Liver (tissue), 8 donors: ENCODE measurements at regions not wholly inside any gene's neighbourhood (a gene's known extent, or its start where the extent isn't known, plus 50 kb on each side); places are given as distances from the start of the nearest gene placed in this dataset.

Experiments used
- DNase-seq: peaks from one replicate; pipeline ENCODE4 v3.0.0-alpha.2; 2017; ENCODE audit warnings: low spot score
- H3K27ac ChIP-seq, 2 donors: one replicate each; pipeline ENCODE4 v1.7.0; 2013; ENCODE audit warnings: inconsistent platforms in 2 of 2, low read length in 2 of 2, control low read depth in 1 of 2, low read depth in 1 of 2, mild to moderate bottlenecking in 1 of 2
- H3K27me3 ChIP-seq, 4 donors: one replicate each; pipeline versions ENCODE4 v1.6.1 to v1.7.0; 2013; ENCODE audit warnings: low read length in 3 of 4, inconsistent platforms in 1 of 4, mild to moderate bottlenecking in 1 of 4, moderate library complexity in 1 of 4; ENCODE audit not compliant: control insufficient read depth in 4 of 4, insufficient read depth in 4 of 4
- H3K36me3 ChIP-seq, 4 donors: one replicate each; pipeline versions ENCODE4 v1.6.1 to v1.7.0; 2013; ENCODE audit warnings: low read length in 3 of 4, mild to moderate bottlenecking in 3 of 4, low read depth in 1 of 4, moderate library complexity in 1 of 4; ENCODE audit not compliant: control insufficient read depth in 4 of 4, insufficient read depth in 3 of 4
- H3K4me1 ChIP-seq, 4 donors: one replicate each; pipeline versions ENCODE4 v1.6.1 to v1.7.0; 2013; ENCODE audit warnings: low read length in 3 of 4, mild to moderate bottlenecking in 3 of 4, moderate library complexity in 1 of 4; ENCODE audit not compliant: control insufficient read depth in 4 of 4, insufficient read depth in 4 of 4
- H3K4me3 ChIP-seq, 3 donors: one replicate each; pipeline versions ENCODE4 v1.6.1 to v1.7.0; 2013; ENCODE audit warnings: low read length in 3 of 3, control low read depth in 1 of 3, low read depth in 1 of 3, mild to moderate bottlenecking in 1 of 3
- H3K9ac ChIP-seq, 2 donors: one replicate each; pipeline ENCODE4 v1.7.0; 2013; ENCODE audit warnings: low read length in 2 of 2, mild to moderate bottlenecking in 2 of 2, moderate library complexity in 2 of 2, control low read depth in 1 of 2, low read depth in 1 of 2
- H3K9me3 ChIP-seq, 4 donors: one replicate each; pipeline versions ENCODE4 v1.6.1 to v1.7.0; 2013; ENCODE audit warnings: low read length in 3 of 4; ENCODE audit not compliant: control insufficient read depth in 4 of 4
- ATF3 ChIP-seq: IDR thresholded peaks from 2 replicates; pipeline ENCODE4 v1.6.1; 2016; ENCODE audit warnings: antibody characterized with exemption
- CTCF ChIP-seq: fragments of 150-350 bp; IDR thresholded peaks from 2 replicates; pipeline ENCODE4 v1.5.1; 2017; ENCODE audit warnings: improper control_type of control experiment, low read depth, low read length; ENCODE audit not compliant: missing input control
- EGR1 ChIP-seq, 2 donors: IDR thresholded peaks; 2 replicates each; pipeline ENCODE4 v1.6.1; 2016 to 2018; ENCODE audit warnings: antibody characterized with exemption in 2 of 2, low read depth in 2 of 2
- FOXA1 ChIP-seq: IDR thresholded peaks from 2 replicates; pipeline ENCODE4 v1.6.1; 2016; ENCODE audit warnings: antibody characterized with exemption
- HNF4A ChIP-seq, 2 donors: conservative IDR thresholded peaks; 2 replicates each; pipeline ENCODE4 v1.6.1; 2016; ENCODE audit warnings: antibody characterized with exemption in 2 of 2, mild to moderate bottlenecking in 2 of 2
- NR2F2 ChIP-seq: IDR thresholded peaks from 2 replicates; pipeline ENCODE4 v1.6.1; 2016; ENCODE audit warnings: antibody characterized with exemption
- RAD21 ChIP-seq, 2 donors: IDR thresholded peaks; 2 replicates each; pipeline ENCODE4 v1.6.1; 2016; ENCODE audit warnings: antibody characterized with exemption in 2 of 2, mild to moderate bottlenecking in 2 of 2
- REST ChIP-seq: IDR thresholded peaks from 2 replicates; pipeline ENCODE4 v1.6.1; 2016; ENCODE audit warnings: antibody characterized with exemption, mild to moderate bottlenecking
- RXRA ChIP-seq, 2 donors: IDR thresholded peaks; 2 replicates each; pipeline ENCODE4 v1.6.1; 2017 to 2018; ENCODE audit warnings: antibody characterized with exemption in 2 of 2, mild to moderate bottlenecking in 1 of 2
- SP1 ChIP-seq: IDR thresholded peaks from 2 replicates; pipeline ENCODE4 v1.6.1; 2018; ENCODE audit warnings: antibody characterized with exemption, mild to moderate bottlenecking
- TAF1 ChIP-seq: conservative IDR thresholded peaks from 2 replicates; pipeline ENCODE4 v1.6.1; 2016; ENCODE audit warnings: antibody characterized with exemption, mild to moderate bottlenecking
- YY1 ChIP-seq: IDR thresholded peaks from 2 replicates; pipeline ENCODE4 v1.6.1; 2016; ENCODE audit warnings: antibody characterized with exemption, mild to moderate bottlenecking
- WGBS: extraction: QIAGEN DNeasy Blood & Tissue Kit; methylation state at CpG from one replicate; pipeline ENCODE4 v1.1.7; 2013; 5-methylcytosine and 5-hydroxymethylcytosine counted together
- donor health status: healthy.
- donor health status: healthy.
- donor health status: healthy.
- donor health status: healthy.
- donor health status: healthy.

DNA sequence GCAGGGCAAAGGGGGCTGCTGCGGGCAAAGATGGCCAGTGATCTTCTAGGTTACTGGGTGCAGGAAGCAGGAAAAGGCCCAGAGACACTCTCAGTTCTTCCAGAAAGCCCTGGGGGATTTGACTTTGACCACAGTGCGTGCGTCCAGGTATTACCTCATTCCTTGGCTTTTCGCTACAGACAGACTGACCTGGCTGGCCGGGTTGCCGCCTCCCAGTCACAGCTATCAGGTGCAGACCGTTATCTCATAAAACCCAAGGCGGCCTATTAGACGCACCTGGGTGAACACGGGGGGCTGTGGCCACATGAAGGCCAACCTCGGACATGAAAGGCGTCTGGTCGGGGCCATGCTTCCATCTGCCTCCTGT, 80.3 kb downstream of the FOXL3 start:
- 60% methylated on average over 13 of the region's 13 CpGs for WGBS
- no peaks in the 10 kb centered on the region for H3K36me3 ChIP-seq
- peaks cover 3 to 13% (median 9%) of the 10 kb centered on the region in 4 donors for H3K4me1 ChIP-seq
- H3K9ac ChIP-seq, result no peak overlapping the region
- H3K27ac ChIP-seq, result no peak overlapping the region
- H3K4me3 ChIP-seq, result no peak overlapping the region
- TF ChIP-seq NR2F2 (no peak), RAD21 (IDR thresholded peaks at IDR 0.05) (no peak), CTCF (no peak), HNF4A (conservative IDR thresholded peaks at IDR 0.05) (no peak), TAF1 (no peak), FOXA1 (no peak)
- H3K27me3 ChIP-seq, result no peaks in the 10 kb centered on the region
- no peaks in the 10 kb centered on the region for H3K9me3 ChIP-seq
- DNase-seq, result no peak

DNA sequence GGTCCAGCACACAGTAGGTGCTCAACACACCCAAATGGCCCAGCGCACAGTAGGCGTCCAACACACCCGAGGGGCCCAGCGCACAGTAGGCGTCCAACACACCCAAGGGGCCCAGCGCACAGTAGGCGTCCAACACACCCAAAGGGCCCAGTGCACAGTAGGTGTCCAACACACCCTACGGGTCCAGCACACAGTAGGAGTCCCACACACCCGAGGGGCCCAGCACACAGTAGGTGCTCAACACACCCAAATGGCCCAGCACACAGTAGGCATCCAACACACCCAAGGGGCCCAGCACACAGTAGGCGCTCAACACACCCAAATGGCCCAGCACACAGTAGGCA, 80.8 kb downstream of the FOXL3 start:
- Histone ChIP-seq H3K27ac (no peak overlapping the region), H3K36me3 (no peaks in the 10 kb centered on the region), H3K9me3 (no peaks in the 10 kb centered on the region), H3K27me3 (no peaks in the 10 kb centered on the region), H3K4me1 (peaks cover 3 to 13% (median 9%) of the 10 kb centered on the region in 4 donors), H3K4me3 (no peak overlapping the region), H3K9ac (no peak overlapping the region)
- no peak for DNase-seq
- TF ChIP-seq FOXA1 (no peak), YY1 (no peak), ATF3 (no peak), CTCF (no peak)
- WGBS, result 74% methylated on average over 10 of the region's 10 CpGs

GRCh38 chr7:371119-371778, 81.3 kb downstream of the FOXL3 start:
- H3K36me3 ChIP-seq, result no peaks in the 10 kb centered on the region
- no peaks in the 10 kb centered on the region for H3K27me3 ChIP-seq
- WGBS, result 86% methylated on average over 13 of the region's 13 CpGs
- peaks cover 3 to 13% (median 9%) of the 10 kb centered on the region in 4 donors for H3K4me1 ChIP-seq
- no peak overlapping the region for H3K27ac ChIP-seq
- no peaks in the 10 kb centered on the region for H3K9me3 ChIP-seq
- H3K4me3 ChIP-seq, result no peak overlapping the region
- DNase-seq, result no peak
- TF ChIP-seq EGR1 (IDR thresholded peaks at IDR 0.05; ENCODE audit: low read depth in 2 of 2) (no peak), HNF4A (conservative IDR thresholded peaks at IDR 0.05) (peak; percentile 39 to 82), NR2F2 (peak; percentile 36), SP1 (peak; percentile 22), RAD21 (IDR thresholded peaks at IDR 0.05) (peak in 1 of 2 donors; percentile 8), REST (no peak), RXRA (IDR thresholded peaks at IDR 0.05) (peak in 1 of 2 donors; percentile 52), YY1 (no peak)
- no peak overlapping the region for H3K9ac ChIP-seq
